ENCODE measurements at regions not wholly inside any gene's neighbourhood (a gene's known extent, or its start where the extent isn't known, plus 50 kb on each side); places are given as distances from the start of the nearest gene placed in this dataset.

DNA sequence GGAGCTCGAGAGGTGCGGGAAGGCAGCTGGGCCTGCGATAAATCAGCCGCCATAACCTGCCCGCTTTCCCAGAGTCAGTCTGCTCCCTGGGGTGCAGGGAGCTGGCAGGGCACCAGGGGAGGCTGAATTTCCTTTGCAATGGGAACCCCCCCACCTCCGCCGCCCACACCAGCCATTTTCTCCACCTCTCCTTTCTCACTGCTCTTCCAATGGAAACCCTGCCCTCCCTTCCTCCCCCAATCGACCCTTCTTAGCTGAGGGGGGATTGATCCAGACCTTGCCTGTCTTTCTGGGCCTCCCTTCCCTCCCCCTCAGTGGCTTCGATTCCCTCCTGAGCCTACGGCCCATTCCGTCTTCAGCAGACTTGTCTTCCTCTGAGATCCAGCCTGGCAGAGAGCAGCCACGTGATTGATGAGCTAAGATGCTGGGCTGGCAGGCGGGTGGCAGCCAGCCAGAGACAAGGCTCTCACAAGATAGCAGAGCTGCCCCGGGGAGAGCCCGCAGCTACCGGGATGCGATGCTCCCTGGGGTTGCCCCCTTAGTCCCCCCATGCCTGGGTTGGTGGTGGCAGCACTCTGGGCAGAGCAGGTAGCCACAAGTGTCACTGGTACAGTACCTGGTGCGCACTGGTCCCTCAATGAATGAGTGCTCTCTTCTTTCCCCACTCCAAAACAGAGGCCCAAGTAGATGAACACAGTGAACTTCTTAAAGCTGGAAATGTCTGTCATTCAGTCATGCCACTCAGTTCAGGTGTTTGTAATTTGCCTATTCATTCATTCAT is 53.7 kb upstream of the FABP6 start:
- DNase-seq: peak in 57 of 58 donors; percentile 19 to 94 (median 76)

DNA sequence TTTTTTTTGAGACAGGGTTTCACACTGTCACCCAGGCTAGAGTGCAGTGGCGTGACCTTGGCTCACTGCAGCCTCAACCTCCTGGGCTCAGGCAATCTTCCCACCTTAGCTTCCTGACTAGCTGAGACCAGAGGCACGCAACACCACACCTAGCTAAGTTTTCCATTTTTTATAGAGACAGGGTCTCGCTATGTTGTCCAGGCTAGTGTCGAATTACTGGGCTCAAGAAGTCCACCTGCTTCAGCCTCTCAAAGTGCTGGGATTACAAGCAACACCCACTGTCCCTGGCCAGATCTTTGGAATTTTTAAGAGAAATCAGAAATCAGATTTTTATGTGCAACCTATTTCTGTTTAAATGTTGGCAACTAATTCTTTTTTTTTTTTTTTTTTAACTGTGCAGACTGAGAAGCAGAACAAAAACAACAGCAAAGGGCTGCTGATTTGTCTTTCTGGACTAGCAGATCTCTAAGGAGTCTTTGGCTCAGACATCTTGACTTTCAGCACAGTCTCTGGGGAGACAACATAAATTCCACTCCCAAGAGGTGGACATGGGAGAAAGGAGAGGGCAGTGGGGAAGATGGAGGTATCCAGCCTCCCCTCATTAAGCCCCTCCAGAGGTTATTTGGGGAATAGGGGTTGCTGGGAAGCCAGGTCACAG is 54.4 kb upstream of the FABP6 start:
- DNase-seq: no peak

DNA sequence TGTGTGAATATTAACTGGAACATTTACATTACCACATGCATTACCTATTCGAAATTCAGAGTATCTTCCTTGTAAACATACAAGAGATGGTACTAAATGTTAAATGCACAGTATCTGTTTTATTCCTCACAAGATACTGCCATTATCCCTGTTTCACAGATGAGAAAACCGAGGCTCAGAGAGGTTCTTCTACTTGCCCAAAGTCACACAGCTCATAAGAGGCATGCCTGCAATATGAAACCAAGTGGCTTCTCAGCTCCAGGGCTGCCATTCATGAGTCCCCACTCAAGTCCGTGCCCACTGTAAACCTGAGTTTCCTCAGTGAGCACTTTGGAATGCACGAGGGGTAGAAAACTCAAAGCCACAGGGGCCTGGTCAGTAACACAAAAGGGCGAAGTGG is 55.0 kb upstream of the FABP6 start:
- no peak for DNase-seq

DNA sequence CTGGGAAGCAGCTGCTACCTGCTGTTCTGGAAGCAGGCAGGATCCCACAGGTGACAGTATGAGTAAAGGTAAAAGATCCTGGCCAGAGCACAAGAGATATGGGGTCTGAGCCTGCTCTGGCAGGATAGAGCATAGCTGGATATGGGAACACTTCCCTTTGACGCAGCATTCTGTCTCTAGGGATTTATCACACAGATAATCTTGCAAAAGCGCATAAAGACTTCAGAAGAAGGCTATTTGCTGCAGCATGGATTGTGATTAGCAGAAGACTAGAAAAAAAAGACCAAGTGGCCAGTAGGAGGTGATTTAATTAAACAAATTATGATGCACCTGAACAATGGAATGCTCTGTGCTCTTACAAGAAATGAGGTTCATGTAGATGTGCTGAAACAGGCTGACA is 52.4 kb upstream of the PWWP2A start:
- no peak for DNase-seq

DNA sequence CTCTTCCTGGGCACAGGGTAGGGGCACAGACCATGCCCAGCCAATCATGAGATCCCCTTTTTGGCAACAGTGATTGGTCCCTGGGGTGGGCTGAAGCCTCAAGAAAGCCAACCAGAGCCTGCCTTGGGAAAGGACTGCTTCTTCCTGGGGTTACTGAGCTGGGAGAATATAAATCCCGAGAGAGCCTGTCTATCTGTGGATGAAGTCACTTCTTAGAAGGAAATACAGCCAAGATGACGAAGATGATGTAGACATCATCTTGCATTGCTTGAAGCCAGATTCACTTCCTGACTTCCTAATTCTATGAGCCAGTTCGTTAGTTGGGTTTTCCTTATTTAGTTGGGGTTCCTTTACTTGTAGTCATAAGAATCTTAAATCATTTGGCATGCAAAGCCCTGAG is 50.1 kb upstream of the PWWP2A start:
- no peak for DNase-seq

Data from anterior cingulate cortex (tissue), 58 donors.